IPS DF 6.9 (cell line): ENCODE measurements at regions not wholly inside any gene's neighbourhood (a gene's known extent, or its start where the extent isn't known, plus 50 kb on each side); places are given as distances from the start of the nearest gene placed in this dataset.

ENCODE experiments used
- DNase-seq: peaks from one replicate; pipeline ENCODE4 v3.0.0-alpha.2; 2013; ENCODE audit warnings: low read depth, low spot score
- H3K27ac ChIP-seq: one replicate; pipeline ENCODE4 v1.5.1; 2013; ENCODE audit warnings: low read length, control low read depth
- H3K27me3 ChIP-seq: 2 replicates; pipeline ENCODE4 v1.6.1; 2013; ENCODE audit warnings: mild to moderate bottlenecking, low read length; ENCODE audit not compliant: control insufficient read depth, insufficient read depth
- H3K36me3 ChIP-seq: 2 replicates; pipeline ENCODE4 v1.6.1; 2013; ENCODE audit warnings: low read length; ENCODE audit not compliant: control insufficient read depth, insufficient read depth
- H3K4me1 ChIP-seq: 2 replicates; pipeline ENCODE4 v1.6.1; 2013; ENCODE audit warnings: low read length; ENCODE audit not compliant: control insufficient read depth, insufficient read depth
- H3K4me3 ChIP-seq: 2 replicates; pipeline ENCODE4 v1.5.1; 2013; ENCODE audit warnings: mild to moderate bottlenecking, low read length
- H3K9me3 ChIP-seq: 2 replicates; pipeline ENCODE4 v1.6.1; 2013; ENCODE audit warnings: low read length, inconsistent platforms; ENCODE audit not compliant: control insufficient read depth, insufficient read depth
- WGBS: extraction: QIAGEN DNeasy Blood & Tissue Kit; methylation state at CpG from one replicate; pipeline ENCODE4 v1.1.7; 2013; ENCODE audit warnings: mixed read lengths, missing lambda C conversion rate; ENCODE audit not compliant: insufficient read length, insufficient coverage; 5-methylcytosine and 5-hydroxymethylcytosine counted together

DNA sequence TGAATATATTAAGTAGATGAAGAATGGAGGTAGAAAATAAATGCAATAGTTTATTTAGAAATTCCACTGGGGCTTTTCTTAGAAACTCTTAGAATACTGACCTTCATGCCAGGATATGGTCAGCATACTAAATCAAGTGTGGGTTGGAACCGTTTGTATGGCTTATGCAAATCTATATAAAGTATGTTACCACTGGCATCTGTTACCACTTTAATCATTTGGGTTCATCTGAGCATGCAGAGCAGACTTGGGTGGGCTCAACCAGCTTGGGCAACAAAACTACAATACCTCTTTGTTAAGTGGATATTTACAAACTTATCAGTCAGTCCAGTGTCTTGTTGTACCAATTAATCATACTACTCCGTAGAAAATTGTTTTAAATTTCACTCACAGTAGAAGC lies 125.8 kb downstream of the CRPPA start:
- Histone ChIP-seq H3K36me3 (no peaks in the 10 kb centered on the region), H3K9me3 (no peaks in the 10 kb centered on the region), H3K27ac (no peak overlapping the region), H3K27me3 (no peaks in the 10 kb centered on the region), H3K4me1 (no peaks in the 10 kb centered on the region), H3K4me3 (no peak overlapping the region)
- DNase-seq: no peak
- WGBS: no CpG with 5 or more reads among the region's 2 CpGs

- Histone ChIP-seq H3K4me1 (no peaks in the 10 kb centered on the region), H3K9me3 (no peaks in the 10 kb centered on the region), H3K4me3 (no peak overlapping the region), H3K27me3 (no peaks in the 10 kb centered on the region), H3K36me3 (no peaks in the 10 kb centered on the region), H3K27ac (no peak overlapping the region)
- no peak for DNase-seq
- WGBS: no CpG with 5 or more reads among the region's 3 CpGs
These were observed 127.5 kb downstream of the CRPPA start for GRCh38 chr7:16293669-16294425.

- no peak overlapping the region for H3K4me3 ChIP-seq
- no peak for DNase-seq
- H3K36me3 ChIP-seq: no peaks in the 10 kb centered on the region
- no peaks in the 10 kb centered on the region for H3K4me1 ChIP-seq
- no peaks in the 10 kb centered on the region for H3K9me3 ChIP-seq
- H3K27me3 ChIP-seq: no peaks in the 10 kb centered on the region
- no CpG with 5 or more reads among the region's 4 CpGs for WGBS
- H3K27ac ChIP-seq: no peak overlapping the region
These were observed 136.8 kb downstream of the CRPPA start for GRCh38 chr7:16284581-16284980.

DNA sequence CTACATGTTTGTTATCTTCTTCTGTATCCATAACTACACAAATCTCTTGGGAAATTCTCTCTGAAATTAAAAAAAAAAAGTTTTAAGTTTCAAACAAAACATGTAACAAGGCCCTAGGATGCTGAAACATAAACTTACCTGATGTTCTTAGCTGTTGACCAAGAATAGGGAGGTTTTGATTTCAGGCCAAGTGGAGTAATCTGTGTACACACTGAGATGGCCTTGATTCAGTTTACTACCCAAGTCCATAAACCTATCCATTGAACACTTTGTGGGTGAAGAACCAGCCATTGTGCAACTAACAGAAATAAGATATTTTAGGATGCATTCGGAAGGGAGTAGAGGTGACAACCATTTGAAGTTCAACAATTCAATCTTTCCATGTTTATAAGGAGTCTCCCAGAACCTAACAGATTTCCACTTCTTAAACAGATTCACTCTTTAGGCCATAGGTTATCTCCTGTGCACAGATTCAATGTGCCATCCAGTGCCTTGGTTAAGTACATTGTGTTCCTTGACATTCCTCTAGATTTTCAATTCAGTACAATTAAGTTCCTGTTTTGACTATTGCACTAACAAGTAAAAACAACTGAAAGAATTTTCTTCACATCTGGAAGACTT lies 143.1 kb downstream of the CRPPA start:
- H3K27me3 ChIP-seq: no peaks in the 10 kb centered on the region
- H3K9me3 ChIP-seq: no peaks in the 10 kb centered on the region
- H3K4me1 ChIP-seq: no peaks in the 10 kb centered on the region
- no peak overlapping the region for H3K27ac ChIP-seq
- H3K36me3 ChIP-seq: no peaks in the 10 kb centered on the region
- WGBS: no CpG with 5 or more reads among the region's 1 CpG
- no peak overlapping the region for H3K4me3 ChIP-seq
- no peak for DNase-seq

GRCh38 chr7:16271990-16272665 lies 149.2 kb downstream of the CRPPA start:
- H3K36me3 ChIP-seq: no peaks in the 10 kb centered on the region
- H3K27me3 ChIP-seq: no peaks in the 10 kb centered on the region
- no peaks in the 10 kb centered on the region for H3K4me1 ChIP-seq
- WGBS: no CpG with 5 or more reads among the region's 2 CpGs
- no peak overlapping the region for H3K4me3 ChIP-seq
- H3K9me3 ChIP-seq: no peaks in the 10 kb centered on the region
- H3K27ac ChIP-seq: no peak overlapping the region
- DNase-seq: no peak

GRCh38 chr7:16271355-16271915 lies 149.9 kb downstream of the CRPPA start:
- WGBS: no CpG with 5 or more reads among the region's 1 CpG
- Histone ChIP-seq H3K27ac (no peak overlapping the region), H3K27me3 (no peaks in the 10 kb centered on the region), H3K4me1 (no peaks in the 10 kb centered on the region), H3K9me3 (no peaks in the 10 kb centered on the region), H3K4me3 (no peak overlapping the region), H3K36me3 (no peaks in the 10 kb centered on the region)
- no peak for DNase-seq

- Histone ChIP-seq H3K4me3 (no peak overlapping the region), H3K4me1 (no peaks in the 10 kb centered on the region), H3K27me3 (no peaks in the 10 kb centered on the region), H3K27ac (no peak overlapping the region), H3K36me3 (no peaks in the 10 kb centered on the region), H3K9me3 (no peaks in the 10 kb centered on the region)
- no peak for DNase-seq
- whole genome bisulfite sequencing: no CpG with 5 or more reads among the region's 4 CpGs
These were observed 150.5 kb downstream of the CRPPA start for GRCh38 chr7:16270844-16271243.

- Histone ChIP-seq H3K27me3 (no peaks in the 10 kb centered on the region), H3K4me1 (no peaks in the 10 kb centered on the region), H3K4me3 (no peak overlapping the region), H3K36me3 (no peaks in the 10 kb centered on the region), H3K9me3 (no peaks in the 10 kb centered on the region), H3K27ac (no peak overlapping the region)
- DNase-seq: no peak
- WGBS: no CpG with 5 or more reads among the region's 12 CpGs
These were observed 152.2 kb downstream of the CRPPA start for GRCh38 chr7:16268821-16269768.

- WGBS: 100% methylated on average over 2 of the region's 5 CpGs
- no peaks in the 10 kb centered on the region for H3K4me1 ChIP-seq
These were observed 153.2 kb downstream of the CRPPA start for GRCh38 chr7:16267953-16268820.

More at GRCh38 chr7:16267953-16268820, 153.2 kb downstream of the CRPPA start:
- Histone ChIP-seq H3K27ac (no peak overlapping the region), H3K4me3 (no peak overlapping the region), H3K36me3 (no peaks in the 10 kb centered on the region), H3K27me3 (no peaks in the 10 kb centered on the region), H3K9me3 (no peaks in the 10 kb centered on the region)
- no peak for DNase-seq
